Suprapubic skin (tissue), 3 donors: ENCODE measurements at regions not wholly inside any gene's neighbourhood (a gene's known extent, or its start where the extent isn't known, plus 50 kb on each side); places are given as distances from the start of the nearest gene placed in this dataset.

Experiments used
- CTCF ChIP-seq, 2 donors: fragments of 200-600 bp in 1 of 2; fragments of 450-650 bp in 1 of 2; sonication (generic) in 1 of 2; IDR thresholded peaks; one replicate each; pipeline ENCODE4 v1.5.1; 2016 to 2019; ENCODE audit warnings: antibody characterized with exemption in 2 of 2, mild to moderate bottlenecking in 1 of 2, moderate library complexity in 1 of 2
- EP300 ChIP-seq: sonication (generic); formaldehyde crosslinking; IDR thresholded peaks from one replicate; pipeline ENCODE4 v1.6.1; 2017; ENCODE audit warnings: antibody characterized with exemption
- POLR2A ChIP-seq, 2 donors: fragments of 450-650 bp; IDR thresholded peaks; one replicate each; pipeline ENCODE4 v1.6.1; 2017; ENCODE audit warnings: antibody characterized with exemption in 2 of 2, mild to moderate bottlenecking in 2 of 2, moderate library complexity in 2 of 2

GRCh38 chr6:92848901-92849300 is 570.5 kb downstream of the EPHA7 start:
- TF ChIP-seq POLR2A (IDR thresholded peaks at IDR 0.05): no peak
- no peak for TF ChIP-seq CTCF (IDR thresholded peaks at IDR 0.05)
- TF ChIP-seq EP300: no peak
